GM11168 (cell line): ENCODE measurements at regions not wholly inside any gene's neighbourhood (a gene's known extent, or its start where the extent isn't known, plus 50 kb on each side); places are given as distances from the start of the nearest gene placed in this dataset.
"Not testable (repeated sequence)": the region's sequence is repeated elsewhere in the genome, so short reads cannot be mapped to it uniquely, and the experiment has no call there.

Experiments used
- in situ Hi-C: fragments of 300-500 bp; cut with MboI; formaldehyde crosslinking; loops from one replicate; pipeline ENCODE4 v1.12.0; 2022; ENCODE audit warnings: low sequenced_read_pairs; ENCODE audit not compliant: unreplicated experiment

DNA sequence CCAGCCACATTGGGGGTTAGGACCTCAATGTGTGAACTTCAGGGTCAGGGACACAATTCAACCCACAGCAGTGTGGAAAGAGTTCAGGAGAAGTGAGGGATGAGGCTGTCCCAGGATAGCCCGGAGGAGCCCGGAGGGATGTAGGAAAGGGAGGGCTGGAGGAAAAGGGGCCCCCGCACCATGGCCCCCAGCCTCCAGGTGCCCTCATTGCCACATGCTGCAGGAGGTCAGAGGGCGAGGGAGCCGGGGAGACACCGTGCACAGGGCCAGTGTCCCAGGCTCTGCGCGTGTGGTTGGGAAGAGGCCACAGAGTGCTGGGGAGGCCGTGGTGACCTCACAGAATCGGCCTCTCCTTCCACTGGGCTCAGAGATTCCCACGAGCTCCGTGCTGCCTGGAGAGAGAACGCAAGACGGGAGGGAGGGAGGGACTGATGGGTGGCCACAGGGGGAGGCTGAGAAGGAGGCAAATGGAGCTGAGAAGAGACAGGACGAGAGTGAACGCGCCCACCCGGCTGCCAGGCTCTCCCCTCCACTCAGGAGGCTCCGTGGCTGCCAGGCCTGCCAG is 215.1 kb downstream of the DLL1 start:
- in situ Hi-C loops = loop anchor here (25.0 kb wide), 1 partner anchor 162 kb away; no protein-coding TSS in a partner anchor

DNA sequence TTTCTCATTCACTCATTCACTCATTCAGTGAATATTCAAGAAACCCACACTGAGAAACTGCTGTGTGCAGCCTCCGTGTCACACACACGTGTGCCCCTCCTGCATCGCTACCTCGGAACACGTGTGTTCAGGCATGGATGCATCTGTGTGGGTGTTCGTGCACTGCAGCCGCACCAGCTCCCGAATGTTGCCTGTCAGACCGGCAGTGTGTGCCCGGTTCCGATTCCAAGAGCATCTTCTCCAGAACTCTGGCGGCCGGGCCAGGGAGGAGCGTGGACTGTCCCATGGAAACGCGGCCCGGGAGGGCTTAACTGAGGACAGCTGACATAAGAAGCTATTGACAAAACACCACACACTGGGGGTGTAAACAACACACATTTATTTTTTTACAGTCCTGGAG is 216.0 kb downstream of the DLL1 start:
- in situ Hi-C loops = loop anchor here (25.0 kb wide), 1 partner anchor 162 kb away; no protein-coding TSS in a partner anchor

DNA sequence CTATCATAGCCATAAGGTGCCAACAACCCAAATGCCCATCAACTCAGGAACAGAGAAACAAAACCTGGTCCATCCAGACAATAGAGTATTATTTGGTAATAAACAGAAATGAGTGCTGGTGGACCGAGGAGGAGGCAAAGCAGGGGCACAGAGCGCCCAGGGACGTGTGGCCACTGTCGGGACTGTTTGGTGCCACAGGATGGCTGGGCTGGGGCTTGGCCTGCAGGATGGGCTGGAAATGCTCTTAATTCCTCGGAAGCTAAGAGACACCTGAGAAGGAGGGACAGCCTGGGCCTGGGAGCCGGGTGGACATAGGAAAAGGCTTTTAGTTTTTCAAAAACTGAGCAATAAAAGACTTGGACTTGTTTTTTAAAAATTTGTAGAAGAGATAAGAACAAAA is 216.4 kb downstream of the DLL1 start:
- in situ Hi-C loops = no loop called here

DNA sequence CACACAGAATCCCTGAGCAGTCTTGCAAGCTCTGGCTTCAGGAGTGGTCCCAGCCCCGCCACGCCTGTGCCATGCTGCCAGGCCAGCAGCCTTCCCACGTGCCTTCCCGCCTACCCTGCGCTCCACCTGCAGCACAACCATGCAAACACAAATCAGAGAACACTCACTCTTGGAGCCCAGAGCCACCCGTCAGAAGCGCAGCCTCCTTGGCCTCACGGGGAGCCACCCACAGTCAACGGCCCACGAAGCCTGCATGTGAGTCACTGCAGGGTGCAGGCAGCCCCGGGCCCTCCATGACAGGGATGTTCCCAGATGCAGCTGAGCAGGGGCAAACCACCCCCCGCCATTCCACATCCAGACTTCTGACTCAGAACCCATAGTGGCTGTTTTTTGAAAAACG is 217.0 kb downstream of the DLL1 start:
- in situ Hi-C loops = no loop called here

DNA sequence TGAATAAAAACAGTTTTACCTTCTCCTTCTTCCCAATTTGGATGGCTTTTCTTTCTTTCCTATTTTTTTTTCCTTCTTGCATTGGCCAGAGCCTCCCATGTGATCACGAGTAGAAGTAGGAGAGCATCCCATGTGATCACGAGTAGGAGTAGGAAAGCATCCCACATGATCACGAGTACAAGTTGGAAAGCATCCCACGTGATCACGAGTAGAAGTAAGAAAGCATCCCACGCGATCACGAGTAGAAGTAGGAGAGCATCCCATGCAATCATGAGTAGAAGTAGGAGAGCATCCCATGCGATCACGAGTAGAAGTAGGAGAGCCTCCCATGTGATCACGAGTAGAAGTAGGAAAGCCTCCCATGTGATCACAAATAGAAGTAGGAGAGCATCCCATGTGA is 218.6 kb downstream of the DLL1 start:
- in situ Hi-C loops = no loop called here

DNA sequence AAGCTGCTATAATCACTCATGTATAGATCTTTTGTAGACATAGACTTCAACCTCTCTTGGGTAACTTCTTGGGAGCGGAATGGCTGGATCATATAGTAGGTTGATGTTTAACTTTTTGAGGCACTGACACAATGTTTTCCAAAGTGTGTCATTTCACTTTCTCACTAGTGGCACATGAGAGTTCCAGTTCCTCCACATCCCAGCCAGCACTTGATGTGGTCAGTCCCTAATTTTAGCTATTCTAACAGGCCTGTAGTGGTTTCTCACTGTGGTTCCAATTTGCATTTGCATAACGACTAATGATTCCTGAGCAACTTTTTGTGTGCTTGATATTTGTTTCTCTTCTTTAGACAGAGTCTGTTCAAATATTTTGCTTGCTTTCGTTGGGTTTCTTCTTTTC is 221.3 kb downstream of the DLL1 start:
- in situ Hi-C loops = no loop called here

DNA sequence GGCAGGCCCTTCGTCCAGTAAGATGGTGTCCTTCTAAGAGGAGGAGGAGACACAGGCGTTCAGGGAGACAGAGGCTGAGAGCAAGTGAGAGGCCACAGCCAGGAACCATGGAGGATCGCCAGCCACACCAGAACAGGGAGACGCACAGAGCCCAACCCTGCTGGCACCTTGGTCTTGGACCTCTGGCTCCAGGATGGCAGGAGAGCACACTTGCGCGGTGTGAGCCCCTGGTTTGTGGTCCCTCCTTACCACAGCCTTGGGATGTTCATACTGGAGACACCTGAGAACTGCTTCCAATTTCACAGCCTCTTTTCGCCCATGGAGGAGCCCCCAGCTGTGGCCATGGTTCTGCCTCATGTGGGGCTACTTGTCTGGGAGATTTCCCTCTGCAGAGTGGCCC is 222.4 kb downstream of the DLL1 start:
- in situ Hi-C loops = no loop called here

DNA sequence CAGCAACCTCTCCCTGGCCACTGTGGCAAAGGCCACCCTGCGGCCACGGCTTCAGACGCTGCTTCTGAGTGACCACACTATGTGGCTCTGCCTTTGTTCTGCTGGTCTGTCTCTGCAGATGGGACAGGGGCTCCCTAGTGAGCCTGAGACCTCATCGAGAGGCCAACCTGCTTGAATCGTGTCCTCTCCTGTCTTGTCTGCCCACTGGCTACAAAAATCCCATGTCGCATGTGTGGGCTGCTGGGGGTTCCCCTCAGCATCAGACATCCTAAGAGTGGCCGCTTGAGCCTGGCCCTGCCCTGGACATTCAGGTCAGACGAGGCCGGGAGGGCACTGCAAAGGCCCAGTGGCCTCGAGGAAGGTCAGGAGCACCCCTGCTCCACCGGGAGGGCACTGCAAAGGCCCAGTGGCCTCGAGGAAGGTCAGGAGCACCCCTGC is 222.9 kb downstream of the DLL1 start:
- in situ Hi-C loops = no loop called here

DNA sequence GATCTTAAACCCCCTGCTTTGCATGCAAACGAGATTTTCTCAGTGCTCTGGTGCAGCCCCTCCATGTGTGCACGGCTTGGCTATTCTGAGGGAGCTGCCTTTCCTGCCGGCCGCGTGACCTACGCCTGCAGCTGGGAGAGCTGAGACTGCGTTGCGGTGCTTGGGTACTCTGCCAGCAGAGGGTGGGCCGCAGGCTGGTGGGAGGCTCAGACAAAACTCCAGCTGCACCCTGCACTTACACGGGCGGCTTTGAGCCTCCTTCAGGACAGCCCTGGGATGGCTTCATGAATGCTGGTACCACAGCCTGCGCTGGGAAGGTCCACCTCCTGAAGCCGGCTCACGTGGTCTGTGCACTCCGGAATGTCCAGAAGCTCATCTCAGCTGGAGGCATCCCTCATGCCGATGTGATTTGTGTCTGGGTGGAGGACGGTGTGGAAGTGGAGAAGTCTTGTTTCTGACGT is 223.7 kb downstream of the DLL1 start:
- in situ Hi-C loops = no loop called here

DNA sequence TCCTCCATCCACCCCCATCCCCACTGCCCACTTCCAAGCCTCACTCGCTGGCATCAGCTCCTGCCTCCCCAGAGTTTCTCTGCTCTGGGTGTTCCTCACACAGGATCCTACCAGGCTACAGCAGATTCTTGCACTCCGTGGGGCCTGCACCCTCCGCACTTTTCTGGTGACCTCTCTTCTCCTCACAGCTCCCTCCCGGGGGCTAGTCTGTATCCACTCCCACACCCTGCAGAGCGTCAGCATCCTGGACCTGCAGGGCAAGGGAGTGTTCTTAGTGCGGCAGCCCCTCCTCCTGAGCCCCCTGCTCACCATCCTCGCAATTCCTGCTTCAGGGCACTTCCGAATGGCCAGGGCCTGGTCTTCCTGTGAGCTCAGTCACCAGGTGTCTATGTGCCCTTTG is 224.2 kb downstream of the DLL1 start:
- in situ Hi-C loops = no loop called here

DNA sequence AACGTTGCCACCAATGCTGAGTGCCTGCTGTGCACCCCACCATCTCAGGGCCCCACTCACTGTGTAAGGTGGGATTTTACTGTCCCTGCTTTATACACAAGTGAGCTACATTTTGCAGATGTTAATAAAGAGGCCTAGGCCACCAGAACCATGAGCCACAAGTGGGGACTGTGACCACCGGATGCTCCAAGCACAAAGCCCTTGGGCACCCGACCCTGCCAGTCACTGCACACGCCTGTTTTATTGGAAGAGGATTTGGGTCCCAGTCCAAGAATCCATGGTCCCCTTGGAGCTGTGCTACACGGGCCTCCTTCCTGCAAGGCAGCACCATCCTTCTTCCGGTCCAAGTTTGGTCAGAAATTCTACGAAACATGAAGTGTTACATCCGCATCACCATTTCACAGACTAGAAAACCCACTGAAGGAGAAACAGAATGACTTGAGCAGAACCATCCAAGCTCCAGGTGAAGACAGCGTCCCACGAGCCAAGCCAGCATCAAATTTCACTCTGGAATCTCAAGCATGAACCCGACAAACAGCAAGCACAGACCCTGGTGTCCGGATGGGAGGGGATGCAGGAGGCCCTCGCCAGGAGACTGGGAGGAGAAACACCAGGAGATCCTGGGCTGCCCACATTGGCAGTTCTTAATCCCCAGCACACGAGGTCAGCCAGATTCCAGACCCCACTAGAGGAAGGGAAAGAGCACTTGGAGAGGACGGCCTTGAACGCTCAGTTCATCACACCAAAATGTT is 226.9 kb downstream of the DLL1 start:
- in situ Hi-C loops = no loop called here

DNA sequence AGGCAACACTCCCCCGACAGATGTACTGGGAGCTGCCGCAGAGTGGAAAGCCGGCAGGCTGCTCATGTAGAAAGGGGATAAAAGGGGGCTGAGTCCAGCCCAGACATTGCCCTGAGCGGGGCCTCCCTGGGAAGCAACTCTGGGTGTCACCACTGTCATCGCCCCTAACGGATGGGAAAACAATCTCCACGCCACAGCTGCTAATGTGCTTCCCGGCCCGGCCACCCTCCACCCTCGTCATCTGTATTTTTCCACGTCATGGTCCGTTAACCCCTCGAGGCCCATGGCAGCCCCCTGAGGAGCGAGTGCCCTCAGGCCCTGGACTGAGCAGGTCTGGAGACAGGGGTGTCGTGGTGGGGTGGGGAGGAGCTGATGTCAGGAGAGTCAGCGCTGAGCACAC is 227.4 kb downstream of the DLL1 start:
- in situ Hi-C loops = no loop called here

DNA sequence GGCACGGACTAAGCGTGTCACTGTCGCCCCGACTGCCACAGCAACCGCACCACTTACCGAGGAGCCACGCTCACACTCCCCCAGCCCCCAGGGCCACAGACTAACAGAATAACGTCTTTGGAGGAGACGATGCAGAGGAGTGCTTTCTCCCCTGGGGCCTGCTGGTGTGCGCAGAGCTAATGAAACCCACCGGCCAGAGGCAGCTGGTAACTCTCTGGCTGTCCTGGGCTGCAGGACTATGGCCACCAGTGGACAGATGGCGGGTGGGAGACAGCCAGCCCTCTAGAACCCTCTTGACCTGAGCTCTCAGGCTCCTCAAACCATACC is 228.0 kb downstream of the DLL1 start:
- in situ Hi-C loops = no loop called here

DNA sequence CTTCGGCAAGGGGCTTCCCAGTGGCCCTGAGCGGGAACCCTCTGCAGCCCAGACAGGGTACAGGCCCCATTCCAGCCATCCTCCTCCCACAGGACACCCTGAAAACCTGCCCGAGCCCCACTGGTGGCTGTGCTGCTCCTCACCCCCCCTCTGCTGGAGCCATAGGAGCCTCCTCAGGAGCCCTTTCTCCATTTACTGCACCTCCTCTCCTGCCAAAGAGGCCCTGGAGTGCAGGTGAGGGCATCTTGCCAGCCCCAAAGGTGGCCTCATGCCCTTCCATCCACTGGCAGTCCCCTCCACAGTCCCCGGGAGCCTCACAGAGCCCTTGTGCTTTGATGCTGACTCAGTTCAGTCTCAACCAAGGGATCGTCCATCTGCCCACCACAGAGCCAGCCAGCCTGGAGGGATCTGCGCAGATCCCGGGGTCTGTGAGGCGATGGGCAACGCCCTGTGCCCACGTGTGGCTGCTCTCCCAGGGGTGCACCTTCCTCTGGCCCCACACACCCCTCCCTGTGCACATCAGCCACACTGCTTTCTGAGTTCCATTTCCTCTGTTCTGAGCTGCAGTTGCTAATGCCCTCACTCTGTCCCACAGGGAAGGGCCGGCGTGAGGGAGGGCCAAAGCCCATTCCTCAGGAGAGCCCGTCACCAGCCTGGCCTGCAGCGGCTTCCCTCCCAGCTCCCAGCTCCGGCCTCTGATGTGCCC is 228.5 kb downstream of the DLL1 start:
- in situ Hi-C loops = no loop called here

DNA sequence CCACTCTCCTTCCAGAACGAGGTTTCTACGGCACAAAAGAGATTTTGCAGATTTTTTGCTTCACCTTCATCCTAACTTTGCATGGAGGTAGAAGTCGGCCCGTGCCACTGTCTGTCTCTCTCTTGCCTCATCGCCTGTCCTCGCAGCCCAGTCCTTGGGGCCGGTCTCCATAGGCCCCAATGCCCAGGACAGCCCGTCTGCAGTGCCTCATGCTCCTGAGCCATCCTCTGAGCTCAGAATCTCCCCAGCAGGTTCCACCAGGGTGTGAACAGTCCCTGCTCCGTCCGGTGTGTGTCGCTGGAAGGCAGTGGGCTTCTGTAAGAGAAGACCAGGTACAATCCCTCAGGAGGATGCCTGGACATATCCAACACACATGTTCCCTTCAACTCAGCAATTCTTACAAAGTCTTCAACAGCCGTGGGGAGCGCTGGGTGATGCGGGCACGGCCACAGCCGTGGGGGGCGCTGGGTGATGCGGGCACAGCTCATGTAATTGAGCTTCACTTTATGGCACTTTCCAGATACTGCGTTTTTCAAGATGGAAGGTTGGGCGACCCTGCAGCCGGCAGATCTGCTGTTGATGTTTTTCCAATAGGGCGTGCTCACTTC is 231.9 kb downstream of the DLL1 start:
- in situ Hi-C loops = no loop called here

DNA sequence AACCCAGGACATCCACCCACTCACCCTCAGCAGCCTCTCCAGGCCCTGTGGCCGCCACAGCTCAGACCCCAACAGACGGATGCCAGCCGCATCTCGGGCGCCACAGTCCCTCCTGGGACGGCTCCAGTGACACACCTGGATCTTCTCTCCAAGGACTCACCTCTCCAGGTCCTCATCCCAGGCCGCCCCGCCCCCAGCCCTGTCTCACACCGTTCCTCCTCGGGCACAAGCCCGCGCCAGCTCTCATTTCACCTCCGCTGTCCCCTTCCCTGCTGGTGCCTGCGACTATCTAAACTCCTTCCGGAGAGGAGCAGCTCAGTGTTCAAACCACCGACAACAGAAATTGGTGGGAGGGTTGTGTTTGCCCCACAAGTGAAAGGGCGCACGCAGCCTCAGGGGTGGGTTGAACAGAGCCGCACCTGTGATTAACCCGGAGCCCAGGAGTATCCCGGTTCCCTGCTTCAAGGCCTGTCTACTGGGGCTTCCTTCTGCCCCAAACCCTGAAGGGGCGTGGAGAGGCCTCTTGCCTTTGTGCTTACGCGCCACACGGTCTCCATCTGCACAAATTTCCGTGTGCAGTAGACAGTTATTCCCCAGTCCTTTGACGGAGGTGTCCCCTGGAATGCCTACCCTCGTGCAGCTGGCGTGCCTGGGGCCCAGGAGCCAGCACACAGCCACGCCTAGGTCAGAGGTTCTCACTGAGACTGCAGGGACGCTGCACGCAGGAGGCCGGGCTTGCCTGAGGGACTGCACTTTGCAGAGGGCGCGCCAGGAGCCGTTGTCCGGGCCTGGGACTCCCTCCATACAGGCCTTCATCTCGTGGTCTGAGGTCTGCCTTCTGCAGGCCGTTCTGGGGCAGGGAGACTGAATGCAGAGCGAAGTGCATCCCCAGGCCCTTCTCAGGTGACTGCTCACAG is 232.7 kb downstream of the DLL1 start:
- in situ Hi-C loops = no loop called here

DNA sequence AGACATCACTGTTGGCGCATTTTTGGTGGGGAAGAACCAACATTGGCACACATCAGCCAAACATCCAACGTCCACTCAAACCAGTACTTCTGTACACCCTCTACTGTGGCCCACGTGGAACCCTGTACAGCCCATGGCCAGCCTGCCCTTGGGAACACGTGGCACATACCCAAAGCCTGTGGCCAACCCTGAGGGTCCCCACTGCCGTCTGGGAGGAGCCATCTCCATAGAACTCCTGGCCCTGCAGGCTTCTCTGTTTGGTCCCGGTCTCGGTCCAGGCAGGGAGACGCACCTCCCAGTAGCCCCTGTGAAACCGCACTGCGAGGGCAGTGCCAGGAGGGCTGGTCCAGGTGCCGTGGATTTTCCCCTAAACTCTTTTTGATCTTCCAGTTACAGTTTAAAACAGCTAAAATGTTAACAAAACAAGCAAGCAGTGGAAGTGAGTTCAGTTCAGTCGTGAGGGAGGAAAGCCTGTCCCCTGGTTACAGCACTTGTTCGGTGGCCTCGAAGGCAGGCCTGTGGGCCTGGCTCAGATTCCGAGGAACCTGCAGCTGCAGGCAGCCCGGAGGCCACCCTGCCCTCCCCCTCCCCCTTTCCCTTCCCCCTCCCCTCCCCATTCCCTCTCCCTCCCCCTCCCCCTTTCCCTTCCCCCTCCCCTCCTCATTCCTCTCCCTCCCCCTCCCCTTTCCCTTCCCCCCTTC is 233.7 kb downstream of the DLL1 start:
- in situ Hi-C loops = no loop called here

DNA sequence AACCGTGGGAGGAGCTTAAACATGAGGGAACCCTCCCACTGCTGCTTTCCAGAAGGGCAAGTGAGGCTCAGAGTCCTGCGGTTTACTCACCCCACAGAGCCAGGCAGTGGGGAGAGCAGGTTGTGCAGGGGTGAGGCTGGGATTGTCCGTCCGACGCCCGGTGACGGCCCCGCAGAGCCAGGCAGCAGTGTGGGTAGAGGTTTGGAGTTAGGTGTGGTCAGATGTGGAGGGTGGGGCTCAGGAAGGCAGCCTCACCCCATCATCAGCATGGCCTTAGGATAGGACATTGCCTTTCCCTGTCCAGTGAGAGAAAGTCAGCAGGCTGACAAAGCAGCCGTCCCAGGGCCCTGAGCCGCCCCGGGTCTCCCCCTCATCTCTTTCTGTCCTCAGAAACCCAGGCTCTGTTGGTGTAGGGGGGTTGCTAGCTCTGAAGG is 234.6 kb downstream of the DLL1 start:
- in situ Hi-C loops = no loop called here

DNA sequence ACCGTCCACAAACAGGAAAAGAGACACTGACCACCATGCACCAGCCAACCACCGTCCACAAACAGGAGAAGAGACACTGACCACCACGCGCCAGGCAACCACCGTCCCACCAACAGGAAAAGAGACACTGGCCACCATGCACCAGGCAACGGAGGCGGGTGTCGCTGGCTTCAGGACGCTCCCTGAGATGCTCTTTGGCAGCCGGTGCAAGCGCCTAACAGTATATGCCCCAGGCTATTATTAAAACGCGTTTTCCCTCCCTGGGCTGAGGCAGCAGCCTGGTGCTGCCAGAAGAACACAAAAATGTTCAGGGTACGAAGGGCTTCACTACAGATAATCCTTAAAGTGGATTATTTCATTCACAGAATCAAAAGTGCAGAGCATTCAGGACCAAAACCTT is 235.1 kb downstream of the DLL1 start:
- in situ Hi-C loops = not testable (repeated sequence)
